SK-N-SH treated with all-trans-retinoic acid at 6 μM for 48 hours (cell line): ENCODE measurements at regions not wholly inside any gene's neighbourhood (a gene's known extent, or its start where the extent isn't known, plus 50 kb on each side); places are given as distances from the start of the nearest gene placed in this dataset.

Experiments used
- ARNTL ChIP-seq: fragments of 450-650 bp; formaldehyde crosslinking; IDR thresholded peaks from 2 replicates; pipeline ENCODE4 v1.5.0; 2020; ENCODE audit warnings: low read depth, mild to moderate bottlenecking, moderate library complexity, borderline replicate concordance
- CSDC2 ChIP-seq: fragments of 250-450 bp; sonication (Bioruptor Pico); IDR thresholded peaks from 2 replicates; pipeline ENCODE4 v1.5.0; 2020; ENCODE audit warnings: mild to moderate bottlenecking, moderate library complexity
- PPARA ChIP-seq: fragments of 250-450 bp; sonication (Bioruptor Pico); IDR thresholded peaks from 2 replicates; pipeline ENCODE4 v1.5.0; 2020; ENCODE audit warnings: mild to moderate bottlenecking, borderline replicate concordance
- RARB ChIP-seq: fragments of 250-450 bp; sonication (Bioruptor Pico); IDR thresholded peaks from 2 replicates; pipeline ENCODE4 v1.8.0; 2021; ENCODE audit warnings: mild to moderate bottlenecking, moderate library complexity
- SNAI2 ChIP-seq: fragments of 250-450 bp; sonication (Bioruptor Pico); IDR thresholded peaks from 2 replicates; pipeline ENCODE4 v1.5.0; 2020; ENCODE audit warnings: mild to moderate bottlenecking, moderate library complexity
- TOX ChIP-seq: fragments of 250-450 bp; sonication (Bioruptor Pico); IDR thresholded peaks from 2 replicates; pipeline ENCODE4 v1.8.0; 2021; ENCODE audit warnings: mild to moderate bottlenecking, moderate library complexity, borderline replicate concordance
- ZFP30 ChIP-seq: fragments of 450-650 bp; formaldehyde crosslinking; IDR thresholded peaks from 2 replicates; pipeline ENCODE4 v1.5.0; 2022; ENCODE audit warnings: mild to moderate bottlenecking, moderate library complexity
- TF ChIP-seq, protein P1 (sequence below): fragments of 250-450 bp; sonication (Bioruptor Pico); IDR thresholded peaks from 2 replicates; pipeline ENCODE4 v1.8.0; 2020; ENCODE audit warnings: mild to moderate bottlenecking, moderate library complexity, borderline replicate concordance
- TF ChIP-seq, protein P2 (sequence below): fragments of 250-450 bp; sonication (Bioruptor Pico); IDR thresholded peaks from 2 replicates; pipeline ENCODE4 v1.5.1; 2020; ENCODE audit warnings: low read depth, mild to moderate bottlenecking, moderate library complexity
- TF ChIP-seq, protein P3 (sequence below): fragments of 250-450 bp; sonication (Bioruptor Pico); IDR thresholded peaks from 2 replicates; pipeline ENCODE4 v1.5.1; 2021; ENCODE audit warnings: mild to moderate bottlenecking, moderate library complexity
- TF ChIP-seq, protein P4 (sequence below): fragments of 250-450 bp; sonication (Bioruptor Pico); IDR thresholded peaks from 2 replicates; pipeline ENCODE4 v1.8.0; 2021; ENCODE audit warnings: low read depth, mild to moderate bottlenecking, moderate library complexity, borderline replicate concordance
- TF ChIP-seq, protein P5 (sequence below): fragments of 250-450 bp; sonication (Bioruptor Pico); IDR thresholded peaks from 2 replicates; pipeline ENCODE4 v1.5.0; 2020; ENCODE audit warnings: mild to moderate bottlenecking, moderate library complexity

DNA sequence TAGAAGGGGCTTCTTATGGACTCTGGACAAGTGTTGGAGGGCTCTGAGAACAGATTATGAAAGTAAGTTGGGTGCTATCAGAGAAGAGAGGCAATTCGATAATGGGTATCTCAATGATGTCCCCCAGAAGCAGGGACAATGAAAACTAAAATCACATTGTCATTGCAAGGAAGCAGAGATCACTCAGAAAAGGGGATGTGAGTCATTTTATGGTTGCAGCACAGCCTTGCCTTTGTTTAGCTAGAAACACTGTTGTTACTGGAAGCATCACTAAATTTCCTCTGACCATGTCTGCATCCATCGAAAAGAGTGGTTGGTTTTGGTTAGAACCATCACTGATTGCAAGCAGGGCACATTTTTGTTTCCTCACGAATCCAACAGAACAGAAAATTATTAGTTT lies 246.8 kb upstream of the NWD2 start:
- no peak for TF ChIP-seq ARNTL (CRISPR knock-in tag)
- TF ChIP-seq, protein P1, sequence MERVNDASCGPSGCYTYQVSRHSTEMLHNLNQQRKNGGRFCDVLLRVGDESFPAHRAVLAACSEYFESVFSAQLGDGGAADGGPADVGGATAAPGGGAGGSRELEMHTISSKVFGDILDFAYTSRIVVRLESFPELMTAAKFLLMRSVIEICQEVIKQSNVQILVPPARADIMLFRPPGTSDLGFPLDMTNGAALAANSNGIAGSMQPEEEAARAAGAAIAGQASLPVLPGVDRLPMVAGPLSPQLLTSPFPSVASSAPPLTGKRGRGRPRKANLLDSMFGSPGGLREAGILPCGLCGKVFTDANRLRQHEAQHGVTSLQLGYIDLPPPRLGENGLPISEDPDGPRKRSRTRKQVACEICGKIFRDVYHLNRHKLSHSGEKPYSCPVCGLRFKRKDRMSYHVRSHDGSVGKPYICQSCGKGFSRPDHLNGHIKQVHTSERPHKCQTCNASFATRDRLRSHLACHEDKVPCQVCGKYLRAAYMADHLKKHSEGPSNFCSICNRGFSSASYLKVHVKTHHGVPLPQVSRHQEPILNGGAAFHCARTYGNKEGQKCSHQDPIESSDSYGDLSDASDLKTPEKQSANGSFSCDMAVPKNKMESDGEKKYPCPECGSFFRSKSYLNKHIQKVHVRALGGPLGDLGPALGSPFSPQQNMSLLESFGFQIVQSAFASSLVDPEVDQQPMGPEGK = no peak
- TF ChIP-seq TOX (CRISPR knock-in tag) = no peak
- TF ChIP-seq, protein P2, sequence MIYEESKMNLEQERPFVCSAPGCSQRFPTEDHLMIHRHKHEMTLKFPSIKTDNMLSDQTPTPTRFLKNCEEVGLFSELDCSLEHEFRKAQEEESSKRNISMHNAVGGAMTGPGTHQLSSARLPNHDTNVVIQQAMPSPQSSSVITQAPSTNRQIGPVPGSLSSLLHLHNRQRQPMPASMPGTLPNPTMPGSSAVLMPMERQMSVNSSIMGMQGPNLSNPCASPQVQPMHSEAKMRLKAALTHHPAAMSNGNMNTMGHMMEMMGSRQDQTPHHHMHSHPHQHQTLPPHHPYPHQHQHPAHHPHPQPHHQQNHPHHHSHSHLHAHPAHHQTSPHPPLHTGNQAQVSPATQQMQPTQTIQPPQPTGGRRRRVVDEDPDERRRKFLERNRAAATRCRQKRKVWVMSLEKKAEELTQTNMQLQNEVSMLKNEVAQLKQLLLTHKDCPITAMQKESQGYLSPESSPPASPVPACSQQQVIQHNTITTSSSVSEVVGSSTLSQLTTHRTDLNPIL (CRISPR knock-in tag) = no peak
- no peak for TF ChIP-seq SNAI2 (CRISPR knock-in tag)
- TF ChIP-seq CSDC2 (CRISPR knock-in tag) = no peak
- TF ChIP-seq, protein P3, sequence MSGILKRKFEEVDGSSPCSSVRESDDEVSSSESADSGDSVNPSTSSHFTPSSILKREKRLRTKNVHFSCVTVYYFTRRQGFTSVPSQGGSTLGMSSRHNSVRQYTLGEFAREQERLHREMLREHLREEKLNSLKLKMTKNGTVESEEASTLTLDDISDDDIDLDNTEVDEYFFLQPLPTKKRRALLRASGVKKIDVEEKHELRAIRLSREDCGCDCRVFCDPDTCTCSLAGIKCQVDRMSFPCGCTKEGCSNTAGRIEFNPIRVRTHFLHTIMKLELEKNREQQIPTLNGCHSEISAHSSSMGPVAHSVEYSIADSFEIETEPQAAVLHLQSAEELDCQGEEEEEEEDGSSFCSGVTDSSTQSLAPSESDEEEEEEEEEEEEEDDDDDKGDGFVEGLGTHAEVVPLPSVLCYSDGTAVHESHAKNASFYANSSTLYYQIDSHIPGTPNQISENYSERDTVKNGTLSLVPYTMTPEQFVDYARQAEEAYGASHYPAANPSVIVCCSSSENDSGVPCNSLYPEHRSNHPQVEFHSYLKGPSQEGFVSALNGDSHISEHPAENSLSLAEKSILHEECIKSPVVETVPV = no peak
- TF ChIP-seq, protein P4, sequence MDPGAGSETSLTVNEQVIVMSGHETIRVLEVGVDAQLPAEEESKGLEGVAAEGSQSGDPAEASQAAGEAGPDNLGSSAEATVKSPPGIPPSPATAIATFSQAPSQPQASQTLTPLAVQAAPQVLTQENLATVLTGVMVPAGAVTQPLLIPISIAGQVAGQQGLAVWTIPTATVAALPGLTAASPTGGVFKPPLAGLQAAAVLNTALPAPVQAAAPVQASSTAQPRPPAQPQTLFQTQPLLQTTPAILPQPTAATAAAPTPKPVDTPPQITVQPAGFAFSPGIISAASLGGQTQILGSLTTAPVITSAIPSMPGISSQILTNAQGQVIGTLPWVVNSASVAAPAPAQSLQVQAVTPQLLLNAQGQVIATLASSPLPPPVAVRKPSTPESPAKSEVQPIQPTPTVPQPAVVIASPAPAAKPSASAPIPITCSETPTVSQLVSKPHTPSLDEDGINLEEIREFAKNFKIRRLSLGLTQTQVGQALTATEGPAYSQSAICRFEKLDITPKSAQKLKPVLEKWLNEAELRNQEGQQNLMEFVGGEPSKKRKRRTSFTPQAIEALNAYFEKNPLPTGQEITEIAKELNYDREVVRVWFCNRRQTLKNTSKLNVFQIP (CRISPR knock-in tag) = no peak
- no peak for TF ChIP-seq RARB (CRISPR knock-in tag)
- TF ChIP-seq, protein P5, sequence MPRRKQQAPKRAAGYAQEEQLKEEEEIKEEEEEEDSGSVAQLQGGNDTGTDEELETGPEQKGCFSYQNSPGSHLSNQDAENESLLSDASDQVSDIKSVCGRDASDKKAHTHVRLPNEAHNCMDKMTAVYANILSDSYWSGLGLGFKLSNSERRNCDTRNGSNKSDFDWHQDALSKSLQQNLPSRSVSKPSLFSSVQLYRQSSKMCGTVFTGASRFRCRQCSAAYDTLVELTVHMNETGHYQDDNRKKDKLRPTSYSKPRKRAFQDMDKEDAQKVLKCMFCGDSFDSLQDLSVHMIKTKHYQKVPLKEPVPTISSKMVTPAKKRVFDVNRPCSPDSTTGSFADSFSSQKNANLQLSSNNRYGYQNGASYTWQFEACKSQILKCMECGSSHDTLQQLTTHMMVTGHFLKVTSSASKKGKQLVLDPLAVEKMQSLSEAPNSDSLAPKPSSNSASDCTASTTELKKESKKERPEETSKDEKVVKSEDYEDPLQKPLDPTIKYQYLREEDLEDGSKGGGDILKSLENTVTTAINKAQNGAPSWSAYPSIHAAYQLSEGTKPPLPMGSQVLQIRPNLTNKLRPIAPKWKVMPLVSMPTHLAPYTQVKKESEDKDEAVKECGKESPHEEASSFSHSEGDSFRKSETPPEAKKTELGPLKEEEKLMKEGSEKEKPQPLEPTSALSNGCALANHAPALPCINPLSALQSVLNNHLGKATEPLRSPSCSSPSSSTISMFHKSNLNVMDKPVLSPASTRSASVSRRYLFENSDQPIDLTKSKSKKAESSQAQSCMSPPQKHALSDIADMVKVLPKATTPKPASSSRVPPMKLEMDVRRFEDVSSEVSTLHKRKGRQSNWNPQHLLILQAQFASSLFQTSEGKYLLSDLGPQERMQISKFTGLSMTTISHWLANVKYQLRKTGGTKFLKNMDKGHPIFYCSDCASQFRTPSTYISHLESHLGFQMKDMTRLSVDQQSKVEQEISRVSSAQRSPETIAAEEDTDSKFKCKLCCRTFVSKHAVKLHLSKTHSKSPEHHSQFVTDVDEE = no peak
- TF ChIP-seq ZFP30 = no peak
- TF ChIP-seq PPARA (CRISPR knock-in tag) = no peak
